Upper lobe of right lung (tissue), 1 donor: ENCODE measurements at regions not wholly inside any gene's neighbourhood (a gene's known extent, or its start where the extent isn't known, plus 50 kb on each side); places are given as distances from the start of the nearest gene placed in this dataset.

ENCODE experiments used
- ATAC-seq: fragments of 200-7000 bp; cut with Tn5 transposase; one replicate; pipeline ENCODE4 v1.9.1; 2020; ENCODE audit warnings: mild to moderate bottlenecking, moderate library complexity
- DNase-seq: peaks from one replicate; pipeline ENCODE4 v3.0.0-alpha.2; 2020
- H3K27ac ChIP-seq: fragments of 200-600 bp; one replicate; pipeline ENCODE4 v1.8.0; 2022
- H3K27me3 ChIP-seq: fragments of 200-600 bp; one replicate; pipeline ENCODE4 v1.8.0; 2022; ENCODE audit warnings: mild to moderate bottlenecking
- H3K36me3 ChIP-seq: fragments of 200-600 bp; one replicate; pipeline ENCODE4 v1.8.0; 2022
- H3K4me1 ChIP-seq: fragments of 200-600 bp; one replicate; pipeline ENCODE4 v1.8.0; 2022
- H3K4me3 ChIP-seq: fragments of 200-600 bp; one replicate; pipeline ENCODE4 v1.8.0; 2022; ENCODE audit warnings: mild to moderate bottlenecking
- H3K9me3 ChIP-seq: fragments of 200-600 bp; one replicate; pipeline ENCODE4 v1.8.0; 2022
- intact Hi-C: fragments of 100-400 bp; cut with DNase I; formaldehyde crosslinking; loops from one replicate; pipeline ENCODE4 v1.11.0; 2022
- TF ChIP-seq, protein P1 (sequence below): fragments of 200-600 bp; IDR thresholded peaks from one replicate; pipeline ENCODE4 v1.8.0; 2022; ENCODE audit warnings: antibody characterized with exemption
- donor health status: DM: no; HTN: yes; CAD: no; lungs with severe emphysema.

GRCh38 chr4:14264437-14264836 lies 636.9 kb upstream of the BOD1L1 start:
- no peak overlapping the region for H3K27ac ChIP-seq
- no peaks in the 10 kb centered on the region for H3K27me3 ChIP-seq
- H3K4me1 ChIP-seq: no peaks in the 10 kb centered on the region
- no peak for ATAC-seq
- no peaks in the 10 kb centered on the region for H3K9me3 ChIP-seq
- H3K4me3 ChIP-seq: no peak overlapping the region
- TF ChIP-seq, protein P1, sequence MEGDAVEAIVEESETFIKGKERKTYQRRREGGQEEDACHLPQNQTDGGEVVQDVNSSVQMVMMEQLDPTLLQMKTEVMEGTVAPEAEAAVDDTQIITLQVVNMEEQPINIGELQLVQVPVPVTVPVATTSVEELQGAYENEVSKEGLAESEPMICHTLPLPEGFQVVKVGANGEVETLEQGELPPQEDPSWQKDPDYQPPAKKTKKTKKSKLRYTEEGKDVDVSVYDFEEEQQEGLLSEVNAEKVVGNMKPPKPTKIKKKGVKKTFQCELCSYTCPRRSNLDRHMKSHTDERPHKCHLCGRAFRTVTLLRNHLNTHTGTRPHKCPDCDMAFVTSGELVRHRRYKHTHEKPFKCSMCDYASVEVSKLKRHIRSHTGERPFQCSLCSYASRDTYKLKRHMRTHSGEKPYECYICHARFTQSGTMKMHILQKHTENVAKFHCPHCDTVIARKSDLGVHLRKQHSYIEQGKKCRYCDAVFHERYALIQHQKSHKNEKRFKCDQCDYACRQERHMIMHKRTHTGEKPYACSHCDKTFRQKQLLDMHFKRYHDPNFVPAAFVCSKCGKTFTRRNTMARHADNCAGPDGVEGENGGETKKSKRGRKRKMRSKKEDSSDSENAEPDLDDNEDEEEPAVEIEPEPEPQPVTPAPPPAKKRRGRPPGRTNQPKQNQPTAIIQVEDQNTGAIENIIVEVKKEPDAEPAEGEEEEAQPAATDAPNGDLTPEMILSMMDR: no peak
- no peak for DNase-seq
- H3K36me3 ChIP-seq: no peaks in the 10 kb centered on the region
- intact Hi-C loops: no loop called here

GRCh38 chr4:14265651-14266050 lies 638.1 kb upstream of the BOD1L1 start:
- Histone ChIP-seq H3K4me1 (no peaks in the 10 kb centered on the region), H3K27me3 (no peaks in the 10 kb centered on the region), H3K9me3 (no peaks in the 10 kb centered on the region), H3K27ac (no peak overlapping the region), H3K4me3 (no peak overlapping the region), H3K36me3 (no peaks in the 10 kb centered on the region)
- DNase-seq: no peak
- ATAC-seq: no peak
- intact Hi-C loops: no loop called here
- TF ChIP-seq, protein P1: no peak

DNA sequence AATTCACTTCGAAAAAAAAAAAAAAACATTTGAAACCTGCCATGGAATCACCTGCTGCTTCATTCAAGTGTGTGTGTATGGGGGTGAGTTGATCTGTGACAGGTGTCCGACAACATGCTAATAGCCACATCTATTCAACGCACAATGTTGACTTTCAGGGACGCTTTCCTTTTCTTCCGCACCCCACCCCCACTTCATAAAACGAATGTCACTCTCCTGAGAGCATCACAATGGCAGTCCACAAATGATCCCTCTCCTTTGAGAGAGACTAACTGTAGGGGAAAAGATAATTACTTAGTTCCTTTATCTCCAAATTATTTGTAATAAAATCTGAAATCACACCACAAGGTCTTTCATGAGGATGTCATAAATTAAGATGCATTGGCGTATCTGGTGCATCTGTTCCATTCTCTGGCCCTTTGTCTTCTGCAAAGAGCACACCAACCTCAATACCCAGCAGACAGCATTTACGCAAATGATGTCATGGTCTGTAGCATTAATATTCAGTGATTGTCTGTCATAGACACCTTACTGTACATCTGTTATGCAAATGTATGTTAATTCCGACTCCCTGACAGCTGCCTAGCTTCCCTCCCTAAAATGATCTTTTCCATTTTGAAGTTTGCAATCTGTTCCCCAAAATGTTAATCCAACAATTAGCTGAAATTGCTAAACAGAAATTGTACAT lies 640.0 kb upstream of the BOD1L1 start:
- H3K9me3 ChIP-seq: no peaks in the 10 kb centered on the region
- no peaks in the 10 kb centered on the region for H3K36me3 ChIP-seq
- TF ChIP-seq, protein P1: no peak
- H3K27me3 ChIP-seq: no peaks in the 10 kb centered on the region
- H3K27ac ChIP-seq: no peak overlapping the region
- no peak overlapping the region for H3K4me3 ChIP-seq
- DNase-seq (no peak), ATAC-seq (no peak)
- H3K4me1 ChIP-seq: no peaks in the 10 kb centered on the region
- intact Hi-C loops: no loop called here

DNA sequence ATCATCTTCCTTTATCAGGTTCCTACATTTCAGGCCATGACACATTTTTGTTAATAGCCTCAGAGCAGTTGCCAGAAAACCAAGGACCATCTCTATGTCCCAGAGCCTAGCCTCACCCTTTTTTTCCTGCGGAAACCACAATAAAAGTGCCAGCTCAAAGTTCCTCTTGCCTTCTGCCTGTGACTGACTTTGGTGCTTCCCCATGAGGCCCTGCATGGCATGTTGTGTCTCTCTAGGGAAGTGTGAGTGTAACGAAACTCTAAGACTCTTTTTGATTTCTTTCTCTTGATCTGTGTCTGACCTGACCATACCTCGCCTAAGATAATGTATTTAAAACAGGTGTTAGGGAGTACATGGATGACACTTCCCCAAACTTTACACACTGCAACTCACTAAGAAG lies 642.3 kb upstream of the BOD1L1 start:
- intact Hi-C loops: no loop called here
- Histone ChIP-seq H3K27me3 (no peaks in the 10 kb centered on the region), H3K9me3 (no peaks in the 10 kb centered on the region), H3K27ac (no peak overlapping the region), H3K4me3 (no peak overlapping the region), H3K36me3 (no peaks in the 10 kb centered on the region), H3K4me1 (no peaks in the 10 kb centered on the region)
- TF ChIP-seq, protein P1: no peak
- ATAC-seq (peak; percentile 85), DNase-seq (no peak)

DNA sequence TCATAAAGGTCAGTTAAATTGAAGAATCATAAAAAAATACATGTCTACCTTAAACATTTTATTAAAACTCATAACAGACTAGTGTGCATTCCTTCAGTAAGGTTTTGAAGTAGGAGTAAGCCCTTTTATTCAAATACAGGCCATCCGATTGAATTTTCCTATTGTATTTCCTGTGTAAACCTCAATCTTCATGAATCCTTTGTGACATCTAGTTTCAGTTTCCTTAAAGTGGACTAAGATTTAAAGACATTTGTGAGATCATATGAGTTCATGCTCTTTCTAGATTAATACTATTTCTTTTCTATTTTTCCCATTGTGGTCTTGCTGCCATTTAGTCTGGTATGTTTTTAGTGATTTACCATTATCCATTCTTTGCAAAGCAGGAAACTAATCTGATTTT lies 644.7 kb upstream of the BOD1L1 start:
- Histone ChIP-seq H3K9me3 (no peaks in the 10 kb centered on the region), H3K27ac (no peak overlapping the region), H3K27me3 (no peaks in the 10 kb centered on the region), H3K36me3 (no peaks in the 10 kb centered on the region), H3K4me1 (no peaks in the 10 kb centered on the region), H3K4me3 (no peak overlapping the region)
- ATAC-seq (no peak), DNase-seq (no peak)
- intact Hi-C loops: no loop called here
- TF ChIP-seq, protein P1: no peak

DNA sequence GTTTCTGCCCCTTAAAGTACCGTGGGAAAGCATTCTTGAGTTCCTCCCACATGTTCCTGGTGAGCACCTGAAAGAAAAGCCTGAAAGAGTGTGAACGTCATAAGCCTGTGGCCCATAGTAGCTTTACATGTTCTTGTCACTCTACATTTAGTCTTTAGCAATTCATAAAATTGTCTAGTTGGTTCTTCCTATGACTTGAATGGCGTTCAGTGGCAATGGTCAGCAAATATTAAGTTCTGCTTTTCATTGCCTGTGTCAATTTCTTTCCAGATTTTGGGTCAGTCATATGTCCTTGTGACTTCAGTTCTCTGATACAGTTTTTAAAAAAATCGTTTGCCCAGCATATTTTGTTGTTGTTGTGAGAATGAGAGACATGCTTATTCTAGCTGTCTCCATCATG lies 650.0 kb upstream of the BOD1L1 start:
- TF ChIP-seq, protein P1: no peak
- ATAC-seq (no peak), DNase-seq (no peak)
- H3K9me3 ChIP-seq: no peaks in the 10 kb centered on the region
- intact Hi-C loops: no loop called here
- H3K27me3 ChIP-seq: no peaks in the 10 kb centered on the region
- no peaks in the 10 kb centered on the region for H3K4me1 ChIP-seq
- H3K4me3 ChIP-seq: no peak overlapping the region
- no peak overlapping the region for H3K27ac ChIP-seq
- no peaks in the 10 kb centered on the region for H3K36me3 ChIP-seq
